Motor neuron (in vitro differentiated cells): ENCODE measurements at regions not wholly inside any gene's neighbourhood (a gene's known extent, or its start where the extent isn't known, plus 50 kb on each side); places are given as distances from the start of the nearest gene placed in this dataset.
A peak's percentile ranks its signal among the peaks of the same experiment; 100 is the strongest.

Experiments used
- ATAC-seq, 8 experiments: fragments of 200-7000 bp; cut with Tn5 transposase; replicated peaks in 6 of 8; 2 replicates each; pipeline ENCODE4 v1.8.0; 2021; ENCODE audit warnings: mild to moderate bottlenecking in 8 of 8, moderate library complexity in 8 of 8
- H3K27ac ChIP-seq, 2 donors: fragments of 250-450 bp; sonication (Bioruptor Pico); 2 replicates each; pipeline ENCODE4 v1.9.0; 2021; ENCODE audit warnings: antibody characterized with exemption in 2 of 2, mild to moderate bottlenecking in 2 of 2, moderate library complexity in 1 of 2
- H3K4me1 ChIP-seq, 2 donors: fragments of 250-450 bp; sonication (Bioruptor Pico); replicated peaks in 1 of 2; 2 replicates each; pipeline ENCODE4 v1.6.1; 2021; ENCODE audit warnings: antibody characterized with exemption in 2 of 2, mild to moderate bottlenecking in 2 of 2, moderate library complexity in 1 of 2
- H3K4me3 ChIP-seq, 5 donors: fragments of 250-450 bp; sonication (Bioruptor Pico); 2 replicates each; pipeline ENCODE4 v1.9.0; 2021; ENCODE audit warnings: antibody characterized with exemption in 5 of 5, mild to moderate bottlenecking in 5 of 5, moderate library complexity in 4 of 5
- WGBS, 10 experiments: fragments of 450-650 bp; shearing (Covaris generic); methylation state at CpG; one replicate each; pipeline ENCODE4 v1.0.0; 2022; 5-methylcytosine and 5-hydroxymethylcytosine counted together
- in situ Hi-C, 9 experiments: fragments of 400-800 bp; cut with MboI; loops; one replicate each; pipeline ENCODE4 v1.15.0; 2021; ENCODE audit warnings: low sequenced_read_pairs in 9 of 9, low pct_unique_long_range_greater_than_20kb in 2 of 9; ENCODE audit not compliant: unreplicated experiment in 9 of 9

DNA sequence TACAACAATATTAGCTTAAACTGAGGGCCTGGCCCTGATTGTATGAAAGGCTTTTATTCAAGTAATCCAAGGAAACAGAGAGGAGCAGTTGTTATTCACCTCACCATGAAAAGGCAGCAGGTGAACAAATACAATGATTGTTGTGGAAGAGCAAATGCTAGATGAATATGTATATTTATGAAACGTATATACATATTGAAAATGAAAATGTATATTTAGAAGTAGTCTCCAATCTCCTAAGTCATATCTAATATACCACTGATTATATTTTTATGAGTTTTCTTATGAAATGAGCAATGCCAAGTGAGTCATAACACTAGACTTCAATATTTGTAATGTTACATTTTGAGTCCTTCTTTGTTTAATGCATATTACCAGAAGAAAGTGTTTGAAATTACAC, 116.2 kb upstream of the KCNMB2 start:
- Histone ChIP-seq H3K27ac (no peak overlapping the region), H3K4me3 (no peak overlapping the region), H3K4me1 (peaks cover 0 to 4% of the 10 kb centered on the region in 2 donors)
- in situ Hi-C loops = no loop called here
- ATAC-seq = peak in 1 of 8 experiments; percentile 32
- WGBS, 10 experiments = 0 to 80% (median 56%) methylated on average over 1 of the region's 1 CpG; no CpG with 5 or more reads in 1 of the 10 experiments

DNA sequence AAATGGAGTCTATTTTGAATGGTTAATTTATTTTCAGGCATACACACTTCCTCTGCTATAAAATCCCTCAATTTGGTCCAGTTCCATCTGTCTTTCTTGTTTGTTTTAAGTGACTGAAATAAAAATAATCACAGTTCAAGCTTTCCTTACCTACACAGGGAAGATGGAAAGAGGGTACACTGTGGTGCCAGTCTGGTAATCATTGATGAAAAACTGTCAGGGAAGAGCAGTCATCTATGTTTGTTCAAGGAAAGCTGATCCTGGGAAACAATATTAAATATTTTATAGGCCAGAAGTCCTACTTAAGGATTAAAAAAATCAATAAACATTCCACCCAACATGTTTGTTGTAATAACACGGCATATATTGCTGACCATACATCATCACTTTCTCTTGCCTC, 115.2 kb upstream of the KCNMB2 start:
- peaks cover 0 to 4% of the 10 kb centered on the region in 2 donors for H3K4me1 ChIP-seq
- H3K4me3 ChIP-seq = no peak overlapping the region
- no peak overlapping the region for H3K27ac ChIP-seq
- 0 to 100% (median 81%) methylated on average over 1 of the region's 1 CpG for WGBS, 10 experiments
- in situ Hi-C loops = no loop called here
- ATAC-seq = no peak

DNA sequence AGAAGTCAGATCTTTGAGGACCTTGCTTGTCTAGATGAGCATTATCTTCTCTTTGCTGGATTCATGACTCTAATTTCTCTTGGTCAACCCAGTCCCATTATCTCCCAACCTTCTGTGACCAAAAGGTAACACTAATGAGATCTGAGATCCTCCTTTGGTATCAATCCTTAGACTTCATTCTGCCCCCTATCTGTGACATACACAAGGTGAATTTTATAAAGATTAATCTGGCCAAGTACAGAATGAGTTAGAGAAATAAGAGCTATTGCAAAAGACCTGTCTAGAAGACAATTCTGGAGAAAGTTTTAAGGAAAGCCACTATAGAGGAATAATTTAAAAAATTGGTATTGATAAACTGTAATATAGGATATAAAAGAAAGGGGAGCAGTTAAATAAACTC, 113.8 kb upstream of the KCNMB2 start:
- peaks cover 0 to 4% of the 10 kb centered on the region in 2 donors for H3K4me1 ChIP-seq
- in situ Hi-C loops = no loop called here
- H3K4me3 ChIP-seq = no peak overlapping the region
- H3K27ac ChIP-seq = no peak overlapping the region
- ATAC-seq = no peak

DNA sequence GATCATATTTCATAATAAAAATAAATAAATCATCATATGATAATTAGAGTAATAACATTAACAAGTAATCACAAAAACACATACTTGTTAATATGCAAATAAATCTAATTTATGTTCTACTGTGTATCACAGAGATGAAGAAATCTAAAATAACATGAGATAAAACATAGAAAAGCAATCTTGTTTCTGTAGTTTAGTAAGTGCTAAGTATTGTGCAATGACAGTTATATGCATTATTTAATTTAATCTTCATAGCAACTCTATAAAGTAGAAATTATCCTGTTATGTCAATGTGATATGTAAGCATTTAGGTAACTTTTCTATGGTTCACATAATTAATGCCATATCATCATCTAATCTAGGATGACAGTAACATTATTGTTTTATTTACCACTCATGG, 108.2 kb upstream of the KCNMB2 start:
- ATAC-seq = no peak
- Histone ChIP-seq H3K27ac (no peak overlapping the region), H3K4me1 (no peaks in the 10 kb centered on the region), H3K4me3 (no peak overlapping the region)
- in situ Hi-C loops = loop anchor here in 6 of 9 experiments (25.0 kb wide), 2 partner anchors 534 to 884 kb away; partner anchors contain the start of gene ZNF639 (in 1 of the 6)

DNA sequence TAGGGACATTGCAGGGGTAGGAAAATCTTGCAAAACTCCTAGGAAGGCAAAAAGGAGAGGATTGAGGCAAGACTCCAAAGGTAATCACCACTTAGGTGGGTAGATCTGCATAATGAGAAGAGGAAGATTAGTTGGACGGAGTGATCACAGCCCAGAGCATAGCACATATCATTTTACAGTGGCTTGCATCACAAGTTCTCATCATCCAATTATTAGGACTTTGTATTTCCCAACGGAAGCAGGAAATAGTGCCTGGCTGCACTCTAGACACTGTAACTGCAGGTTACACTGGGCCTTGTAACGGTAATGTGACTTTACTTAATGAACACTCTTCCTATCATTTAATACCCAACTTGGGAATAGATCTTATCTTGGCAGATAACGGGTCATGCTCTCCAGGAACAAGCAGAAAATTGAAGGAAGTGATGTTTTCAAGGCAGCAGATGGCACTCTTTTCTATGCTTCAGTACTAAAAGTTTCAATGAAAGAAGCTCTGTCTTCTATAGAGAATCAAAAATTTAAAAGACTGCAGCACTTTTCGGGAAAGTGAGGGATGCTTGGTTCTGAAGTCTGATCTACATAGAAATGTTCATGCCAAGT, 101.9 kb upstream of the KCNMB2 start:
- 0 to 79% (median 52%) methylated on average over 1 to 5 of the region's 5 CpGs for WGBS, 10 experiments
- in situ Hi-C loops = loop anchor here in 7 of 9 experiments (10.0 to 25.0 kb wide), 3 partner anchors 528 to 878 kb away; partner anchors contain the start of gene ZNF639 (in 1 of the 7)
- Histone ChIP-seq H3K4me1 (peaks cover 3 to 9% of the 10 kb centered on the region in 2 donors), H3K27ac (no peak overlapping the region), H3K4me3 (no peak overlapping the region)
- ATAC-seq = peak in 3 of 8 experiments; percentile 25 to 54 (median 28)

DNA sequence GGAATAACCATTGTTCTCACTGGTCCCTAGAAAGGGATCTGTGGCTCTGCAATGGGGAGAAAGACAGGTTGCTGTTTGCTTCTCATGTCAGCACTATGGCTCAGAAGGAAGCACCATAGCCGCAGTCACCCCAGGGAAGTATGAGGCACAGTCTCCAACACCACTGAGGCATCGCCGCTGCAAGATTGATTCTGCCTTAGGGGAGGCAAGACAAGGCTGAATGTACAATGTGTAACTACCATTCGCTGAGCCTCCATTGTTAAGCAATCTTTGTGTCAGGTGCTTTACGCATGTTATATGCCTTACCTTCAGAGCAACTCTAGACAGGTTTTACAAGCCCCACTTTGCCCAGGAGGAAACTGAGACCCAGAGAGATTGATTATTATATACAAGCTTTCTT, 100.7 kb upstream of the KCNMB2 start:
- 56 to 93% (median 83%) methylated on average over 1 to 5 of the region's 5 CpGs; no CpG with 5 or more reads in 2 of the 10 experiments for WGBS, 10 experiments
- H3K4me3 ChIP-seq = no peak overlapping the region
- H3K4me1 ChIP-seq = peaks cover 12 to 17% of the 10 kb centered on the region in 2 donors
- in situ Hi-C loops = loop anchor here in 7 of 9 experiments (10.0 to 25.0 kb wide), 3 partner anchors 527 to 877 kb away; partner anchors contain the start of gene ZNF639 (in 1 of the 7)
- no peak overlapping the region for H3K27ac ChIP-seq
- ATAC-seq = no peak

DNA sequence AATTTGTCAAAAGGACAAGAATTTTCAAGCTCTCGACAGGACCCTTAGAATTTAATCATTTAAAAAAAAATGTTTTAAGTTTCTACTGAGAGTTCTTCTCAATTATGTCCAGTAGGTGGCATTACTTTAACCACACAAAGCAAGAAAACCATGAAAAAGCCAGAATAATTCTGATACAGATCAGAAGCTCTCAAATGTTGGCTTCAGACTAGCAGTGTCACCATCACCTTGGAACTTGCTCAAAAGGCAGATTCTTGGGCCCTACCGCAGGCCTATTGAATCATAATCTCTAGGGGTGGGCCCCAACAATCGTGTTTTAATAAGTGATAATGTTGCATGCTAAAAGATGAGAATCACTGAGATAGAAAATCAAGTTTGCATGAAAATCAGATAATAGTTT, 99.5 kb upstream of the KCNMB2 start:
- WGBS, 10 experiments = 0 to 60% (median 33%) methylated on average over 1 to 3 of the region's 3 CpGs; no CpG with 5 or more reads in 1 of the 10 experiments
- ATAC-seq = peak in 2 of 8 experiments; percentile 10 to 17

DNA sequence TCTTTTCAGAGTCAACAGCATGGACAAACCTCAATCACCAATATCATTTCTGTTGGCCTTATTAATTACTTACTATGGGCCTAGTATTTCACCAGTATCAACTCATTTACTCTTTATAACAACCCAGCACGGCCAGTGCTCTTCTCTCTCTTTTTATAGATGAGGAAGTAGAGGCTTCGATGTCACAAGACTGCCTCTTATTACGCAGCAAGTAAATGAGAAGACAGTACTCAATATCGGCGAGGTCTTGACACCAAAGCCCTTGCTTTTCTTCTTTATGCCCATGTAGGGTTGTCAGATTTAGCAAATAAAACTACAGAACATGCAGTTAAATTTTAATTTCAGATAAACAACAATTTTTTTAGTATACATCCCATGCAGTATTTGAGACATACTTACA, 99.0 kb upstream of the KCNMB2 start:
- Histone ChIP-seq H3K27ac (no peak overlapping the region), H3K4me3 (no peak overlapping the region), H3K4me1 (peaks cover 14 to 17% of the 10 kb centered on the region in 2 donors)
- in situ Hi-C loops = loop anchor here in 7 of 9 experiments (10.0 to 25.0 kb wide), 3 partner anchors 525 to 875 kb away; partner anchors contain the start of gene ZNF639 (in 1 of the 7)
- ATAC-seq = no peak
- 0 to 100% (median 73%) methylated on average over 1 to 5 of the region's 5 CpGs; no CpG with 5 or more reads in 1 of the 10 experiments for WGBS, 10 experiments

More for the DNA sequence above, 99.5 kb upstream of the KCNMB2 start:
- H3K4me3 ChIP-seq = no peak overlapping the region
- in situ Hi-C loops = loop anchor here in 7 of 9 experiments (10.0 to 25.0 kb wide), 3 partner anchors 526 to 876 kb away; partner anchors contain the start of gene ZNF639 (in 1 of the 7)
- H3K27ac ChIP-seq = no peak overlapping the region
- peaks cover 14 to 17% of the 10 kb centered on the region in 2 donors for H3K4me1 ChIP-seq

DNA sequence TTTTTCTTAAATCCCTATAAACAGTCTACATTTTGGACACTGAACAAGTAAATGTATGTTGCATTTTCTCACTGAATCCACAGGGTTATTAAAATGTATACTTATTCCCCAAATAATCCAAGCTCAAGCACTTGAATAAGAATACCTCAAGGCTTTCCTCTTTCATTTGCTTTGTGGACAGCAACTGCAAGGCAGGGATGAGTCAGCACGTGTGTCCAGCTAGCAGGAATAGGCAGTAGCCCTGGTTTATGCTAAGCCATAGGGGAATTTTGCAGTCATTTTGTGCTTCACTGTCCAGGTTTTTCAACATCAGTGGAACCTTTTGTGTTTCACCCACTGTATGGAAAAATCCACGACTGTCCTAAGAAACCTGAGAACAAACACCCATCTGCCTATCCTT, 96.7 kb upstream of the KCNMB2 start:
- in situ Hi-C loops = loop anchor here in 7 of 9 experiments (10.0 to 25.0 kb wide), 3 partner anchors 523 to 873 kb away; partner anchors contain the start of gene ZNF639 (in 1 of the 7)
- H3K27ac ChIP-seq = no peak overlapping the region
- 14 to 83% (median 42%) methylated on average over 1 to 2 of the region's 2 CpGs; no CpG with 5 or more reads in 1 of the 10 experiments for WGBS, 10 experiments
- H3K4me3 ChIP-seq = no peak overlapping the region
- H3K4me1 ChIP-seq = peaks cover 14 to 17% of the 10 kb centered on the region in 2 donors
- peak; percentile 77 to 94 (median 92) for ATAC-seq

DNA sequence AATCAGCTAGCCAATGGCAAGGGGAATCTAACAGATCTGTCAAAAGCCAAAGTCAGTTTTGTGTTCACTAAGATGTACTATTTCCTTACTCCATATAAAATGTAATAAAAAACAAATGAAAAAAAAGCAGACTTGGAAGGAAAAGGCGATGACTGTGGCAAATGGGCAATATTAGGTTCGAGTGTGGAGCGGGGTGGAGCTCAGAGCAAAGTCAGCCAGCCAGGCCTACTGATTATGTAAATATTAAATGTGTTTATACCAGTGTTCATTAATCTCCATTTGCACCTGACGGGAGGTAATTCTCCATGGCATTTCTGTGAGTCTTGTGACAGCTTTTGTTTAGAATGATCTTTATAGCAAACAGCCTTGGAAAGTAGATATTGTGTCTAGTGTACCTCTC, 96.2 kb upstream of the KCNMB2 start:
- Histone ChIP-seq H3K4me3 (no peak overlapping the region), H3K4me1 (peaks cover 14 to 17% of the 10 kb centered on the region in 2 donors), H3K27ac (no peak overlapping the region)
- ATAC-seq = peak in 6 of 8 experiments; percentile 28 to 60 (median 43)
- in situ Hi-C loops = loop anchor here in 6 of 9 experiments (25.0 kb wide), 2 partner anchors 522 to 872 kb away; partner anchors contain the start of gene ZNF639 (in 1 of the 6)
- WGBS, 10 experiments = 34 to 100% (median 86%) methylated on average over 1 to 4 of the region's 4 CpGs; no CpG with 5 or more reads in 1 of the 10 experiments

DNA sequence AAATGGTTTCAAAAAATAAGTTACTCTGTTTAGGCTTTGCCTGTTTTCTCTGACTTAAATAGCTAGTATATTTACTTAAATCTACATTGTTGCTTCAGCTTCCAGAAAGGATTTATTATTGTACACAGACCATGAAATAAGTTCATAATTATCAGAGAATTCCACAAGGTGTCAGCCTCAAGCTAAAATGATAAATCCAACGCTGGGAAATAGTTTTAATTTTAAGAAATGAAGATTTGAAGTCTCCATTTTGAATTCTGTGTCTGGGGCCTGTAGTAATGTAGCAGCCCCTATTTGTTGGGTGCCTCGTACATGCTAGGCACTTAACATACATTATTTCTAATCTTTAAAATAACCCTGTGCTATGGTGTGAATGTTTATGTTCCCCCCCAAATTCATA, 92.6 kb upstream of the KCNMB2 start:
- peaks cover 14 to 15% of the 10 kb centered on the region in 2 donors for H3K4me1 ChIP-seq
- ATAC-seq = no peak
- H3K27ac ChIP-seq = no peak overlapping the region
- 7 to 93% (median 41%) methylated on average over 1 to 2 of the region's 2 CpGs for WGBS, 10 experiments
- H3K4me3 ChIP-seq = no peak overlapping the region
- in situ Hi-C loops = loop anchor here in 6 of 9 experiments (25.0 kb wide), 2 partner anchors 519 to 869 kb away; partner anchors contain the start of gene ZNF639 (in 1 of the 6)

DNA sequence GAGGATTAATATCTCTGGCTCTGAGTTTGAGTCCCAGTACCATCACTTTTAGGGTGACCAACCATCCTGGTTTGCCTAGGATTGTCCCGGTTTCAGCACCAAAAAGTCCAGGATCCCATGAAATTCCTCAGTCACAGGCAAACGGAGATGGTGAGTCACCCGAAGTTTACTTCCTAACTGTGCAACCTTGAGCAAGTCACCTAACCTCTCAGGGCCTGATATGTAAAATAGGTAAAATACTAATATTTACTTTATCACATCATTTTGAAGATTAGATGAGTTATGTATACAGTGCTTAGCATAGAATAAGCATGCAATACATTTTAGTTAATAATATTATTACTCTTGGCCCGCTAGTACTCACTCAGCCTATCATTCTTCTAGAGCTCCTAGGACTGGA, 91.1 kb upstream of the KCNMB2 start:
- Histone ChIP-seq H3K4me3 (no peak overlapping the region), H3K4me1 (peaks cover under 1 to 5% of the 10 kb centered on the region in 2 donors), H3K27ac (no peak overlapping the region)
- no peak for ATAC-seq
- in situ Hi-C loops = loop anchor here in 6 of 9 experiments (25.0 kb wide), 2 partner anchors 517 to 867 kb away; partner anchors contain the start of gene ZNF639 (in 1 of the 6)
- WGBS, 10 experiments = 29 to 100% (median 76%) methylated on average over 1 to 4 of the region's 4 CpGs; no CpG with 5 or more reads in 2 of the 10 experiments

DNA sequence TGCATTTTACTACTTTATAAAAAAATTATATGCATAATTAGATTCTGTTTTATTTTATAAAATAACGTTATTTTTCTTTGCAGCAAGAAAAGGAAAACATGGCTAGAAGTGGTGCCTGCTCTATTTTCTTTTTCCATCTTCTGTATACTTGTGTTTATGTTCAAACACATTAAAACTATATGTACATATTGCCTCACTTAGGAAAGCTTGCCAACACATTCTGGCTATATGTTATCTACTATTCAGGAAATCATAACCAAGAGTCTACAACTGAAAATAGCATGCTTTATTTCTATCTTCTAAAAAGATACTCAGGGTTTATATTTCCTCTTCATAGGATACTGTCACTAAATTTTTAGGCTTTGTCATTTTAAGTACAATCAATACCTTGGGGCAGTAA, 90.2 kb upstream of the KCNMB2 start:
- Histone ChIP-seq H3K27ac (no peak overlapping the region), H3K4me3 (no peak overlapping the region), H3K4me1 (no peaks in the 10 kb centered on the region)
- 0 to 100% (median 69%) methylated on average over 1 of the region's 1 CpG for WGBS, 10 experiments
- ATAC-seq = no peak
- in situ Hi-C loops = loop anchor here in 6 of 9 experiments (25.0 kb wide), 2 partner anchors 516 to 866 kb away; partner anchors contain the start of gene ZNF639 (in 1 of the 6)
